ENCODE measurements at regions not wholly inside any gene's neighbourhood (a gene's known extent, or its start where the extent isn't known, plus 50 kb on each side); places are given as distances from the start of the nearest gene placed in this dataset.

GRCh38 chr7:49580761-49581160 lies 192.7 kb upstream of the VWC2 start:
- H3K36me3 Mint-ChIP-seq = no peaks in the 10 kb centered on the region
- TF ChIP-seq EZH2 (IDR thresholded peaks at IDR 0.05) = no peak
- no peak for TF ChIP-seq CTCF (IDR thresholded peaks at IDR 0.05)
- TF ChIP-seq EZH2phosphoT487 (IDR thresholded peaks at IDR 0.05) = no peak
- no peaks in the 10 kb centered on the region for H3K27me3 ChIP-seq

GRCh38 chr7:49583440-49583839 lies 190.0 kb upstream of the VWC2 start:
- H3K4me2 ChIP-seq = no peak overlapping the region
- H4K20me1 ChIP-seq (ENCODE audit: low read depth) = no peaks in the 10 kb centered on the region
- no peak overlapping the region for H2AFZ ChIP-seq (replicated peaks)
- no peak overlapping the region for H3K9ac ChIP-seq
- no peak overlapping the region for H3K27ac Mint-ChIP-seq
- no peaks in the 10 kb centered on the region for H3K4me1 ChIP-seq
- no peak overlapping the region for H3K27ac ChIP-seq
- no peaks in the 10 kb centered on the region for H3K9me3 Mint-ChIP-seq
- no peak overlapping the region for H3K4me3 Mint-ChIP-seq
- no peaks in the 10 kb centered on the region for H3K27me3 Mint-ChIP-seq (ENCODE audit: insufficient read depth, low read depth)
- H3F3A ChIP-seq (ENCODE audit: low read depth) = no peaks in the 10 kb centered on the region
- no peaks in the 10 kb centered on the region for H3K79me2 ChIP-seq (ENCODE audit: low read depth)
- no peaks in the 10 kb centered on the region for H3K27me3 ChIP-seq
- no peaks in the 10 kb centered on the region for H3K36me3 ChIP-seq
- DNase-seq (ENCODE audit: low spot score) = no peak
- TF ChIP-seq EZH2phosphoT487 (IDR thresholded peaks at IDR 0.05) (no peak), CTCF (IDR thresholded peaks at IDR 0.05) (no peak), EZH2 (IDR thresholded peaks at IDR 0.05) (no peak)
- H3K4me1 Mint-ChIP-seq = no peaks in the 10 kb centered on the region
- H3K36me3 Mint-ChIP-seq = no peaks in the 10 kb centered on the region
- no peak overlapping the region for H3K4me3 ChIP-seq
- no peaks in the 10 kb centered on the region for H3K9me3 ChIP-seq (ENCODE audit: low read depth)

More at GRCh38 chr7:49580761-49581160, 192.7 kb upstream of the VWC2 start:
- no peak overlapping the region for H2AFZ ChIP-seq (replicated peaks)
- no peak overlapping the region for H3K4me3 Mint-ChIP-seq
- no peaks in the 10 kb centered on the region for H3K4me1 ChIP-seq
- H3F3A ChIP-seq (ENCODE audit: low read depth) = no peaks in the 10 kb centered on the region
- H3K9me3 ChIP-seq (ENCODE audit: low read depth) = no peaks in the 10 kb centered on the region
- no peaks in the 10 kb centered on the region for H3K79me2 ChIP-seq (ENCODE audit: low read depth)
- DNase-seq (ENCODE audit: low spot score) = no peak
- no peaks in the 10 kb centered on the region for H3K4me1 Mint-ChIP-seq
- no peak overlapping the region for H3K9ac ChIP-seq
- H3K36me3 ChIP-seq = no peaks in the 10 kb centered on the region
- no peak overlapping the region for H3K4me2 ChIP-seq
- no peaks in the 10 kb centered on the region for H3K9me3 Mint-ChIP-seq
- H3K27me3 Mint-ChIP-seq (ENCODE audit: insufficient read depth, low read depth) = no peaks in the 10 kb centered on the region
- H3K27ac ChIP-seq = no peak overlapping the region
- no peaks in the 10 kb centered on the region for H4K20me1 ChIP-seq (ENCODE audit: low read depth)
- H3K27ac Mint-ChIP-seq = no peak overlapping the region
- H3K4me3 ChIP-seq = no peak overlapping the region

GRCh38 chr7:49596701-49597491 lies 176.5 kb upstream of the VWC2 start:
- DNase-seq (ENCODE audit: low spot score) = no peak
- Mint-ChIP-seq H3K27me3 (ENCODE audit: insufficient read depth, low read depth) (no peaks in the 10 kb centered on the region), H3K36me3 (no peaks in the 10 kb centered on the region), H3K27ac (no peak overlapping the region), H3K4me1 (no peaks in the 10 kb centered on the region), H3K4me3 (no peak overlapping the region), H3K9me3 (no peaks in the 10 kb centered on the region)
- Histone ChIP-seq H3K4me1 (no peaks in the 10 kb centered on the region), H3K9ac (no peak overlapping the region), H3K36me3 (no peaks in the 10 kb centered on the region), H3K4me2 (no peak overlapping the region), H4K20me1 (ENCODE audit: low read depth) (no peaks in the 10 kb centered on the region), H3F3A (ENCODE audit: low read depth) (no peaks in the 10 kb centered on the region), H3K4me3 (no peak overlapping the region), H3K79me2 (ENCODE audit: low read depth) (no peaks in the 10 kb centered on the region), H3K9me3 (ENCODE audit: low read depth) (no peaks in the 10 kb centered on the region), H3K27me3 (no peaks in the 10 kb centered on the region), H2AFZ (replicated peaks) (no peak overlapping the region), H3K27ac (no peak overlapping the region)
- no peak for TF ChIP-seq CTCF (IDR thresholded peaks at IDR 0.05)
- TF ChIP-seq EZH2phosphoT487 (IDR thresholded peaks at IDR 0.05) = no peak
- no peak for TF ChIP-seq EZH2 (IDR thresholded peaks at IDR 0.05)
